IMR-90 (cell line): ENCODE measurements at regions not wholly inside any gene's neighbourhood (a gene's known extent, or its start where the extent isn't known, plus 50 kb on each side); places are given as distances from the start of the nearest gene placed in this dataset.

ENCODE experiments used
- ATAC-seq: fragments of 200-7000 bp; cut with Tn5 transposase; 2 replicates; pipeline ENCODE4 v1.9.1; 2020; ENCODE audit warnings: low read depth, mild to moderate bottlenecking, moderate library complexity
- BruUV-seq: library from RNA; stranded (reverse); fragments of 400-500 nt; replicated peaks from 2 replicates; lab custom pipeline; 2021; lab: Mats Ljungman, UMichigan
- CTCF ChIA-PET: fragments of 300-600 bp; formaldehyde crosslinking; extraction: SDS; loops from one replicate; lab custom pipeline; 2021; ENCODE audit warnings: antibody characterized with exemption; lab: Yijun Ruan, JAX
- POLR2A ChIA-PET: fragments of 300-600 bp; sonication (Branson Sonifier 250); formaldehyde crosslinking; loops from one replicate; lab custom pipeline; 2022; ENCODE audit warnings: antibody characterized with exemption; ENCODE audit not compliant: unreplicated experiment; lab: Charles Lee
- DNase-seq: peaks from one replicate; pipeline ENCODE4 v3.0.0; 2013
- H2AFZ ChIP-seq: replicated peaks from 2 replicates; pipeline ENCODE3; 2013; ENCODE audit warnings: low read length, mild to moderate bottlenecking; ENCODE audit not compliant: poor library complexity
- H2AK5ac ChIP-seq: 2 replicates; pipeline ENCODE4 v1.6.1; 2013; ENCODE audit warnings: low read depth, low read length, inconsistent platforms
- H2AK9ac ChIP-seq: replicated peaks from 2 replicates; pipeline ENCODE3; 2013; ENCODE audit warnings: mild to moderate bottlenecking, low read depth, low read length, moderate library complexity; ENCODE audit not compliant: poor library complexity
- H2BK120ac ChIP-seq: 2 replicates; pipeline ENCODE4 v1.6.1; 2013; ENCODE audit warnings: low read depth, low read length, inconsistent platforms
- H2BK15ac ChIP-seq: 3 replicates; pipeline ENCODE4 v1.6.1; 2013; ENCODE audit warnings: low read depth, low read length, inconsistent platforms
- H2BK20ac ChIP-seq: 2 replicates; pipeline ENCODE4 v1.6.1; 2013; ENCODE audit warnings: low read depth, mild to moderate bottlenecking, inconsistent platforms, low read length, moderate library complexity
- H2BK5ac ChIP-seq: 2 replicates; pipeline ENCODE4 v1.6.1; 2013; ENCODE audit warnings: mild to moderate bottlenecking, low read depth, low read length, inconsistent platforms; ENCODE audit not compliant: poor library complexity, severe bottlenecking
- H3K14ac ChIP-seq: replicated peaks from 2 replicates; pipeline ENCODE4 v1.6.1; 2013; ENCODE audit warnings: low read depth, low read length, inconsistent platforms
- H3K18ac ChIP-seq: 2 replicates; pipeline ENCODE4 v1.6.1; 2013; ENCODE audit warnings: low read depth, low read length, control low read depth
- H3K23ac ChIP-seq: 2 replicates; pipeline ENCODE4 v1.6.1; 2013; ENCODE audit warnings: low read depth, low read length, inconsistent platforms
- H3K27ac ChIP-seq: 2 replicates; pipeline ENCODE4 v1.5.1; 2013; ENCODE audit warnings: mild to moderate bottlenecking, control low read depth, low read length; ENCODE audit not compliant: insufficient read depth
- H3K27me3 ChIP-seq: 2 replicates; pipeline ENCODE4 v1.6.1; 2013; ENCODE audit warnings: low read length; ENCODE audit not compliant: control insufficient read depth, insufficient read depth
- H3K36me3 ChIP-seq: 2 replicates; pipeline ENCODE4 v1.6.1; 2013; ENCODE audit warnings: low read length, mixed read lengths; ENCODE audit not compliant: control insufficient read depth, insufficient read depth
- H3K4ac ChIP-seq: 2 replicates; pipeline ENCODE4 v1.6.1; 2013; ENCODE audit warnings: low read depth, low read length, inconsistent platforms
- H3K4me1 ChIP-seq: 2 replicates; pipeline ENCODE4 v1.6.1; 2013; ENCODE audit warnings: low read length, mixed read lengths; ENCODE audit not compliant: control insufficient read depth, insufficient read depth
- H3K4me2 ChIP-seq: 2 replicates; pipeline ENCODE4 v1.6.1; 2013; ENCODE audit warnings: low read depth, mild to moderate bottlenecking, control low read depth, low read length, moderate library complexity
- H3K4me3 ChIP-seq: 2 replicates; pipeline ENCODE4 v1.5.1; 2013; ENCODE audit warnings: low read depth, mild to moderate bottlenecking, control low read depth, low read length, moderate library complexity; ENCODE audit not compliant: insufficient read depth
- H3K56ac ChIP-seq: 2 replicates; pipeline ENCODE4 v1.6.1; 2013; ENCODE audit warnings: low read length, inconsistent platforms; ENCODE audit not compliant: insufficient read depth; ENCODE audit errors: extremely low read depth
- H3K79me1 ChIP-seq, 2 experiments: 2 replicates each; pipeline ENCODE4 v1.6.1; 2013; ENCODE audit warnings: low read length in 2 of 2, inconsistent platforms in 1 of 2, low read depth in 1 of 2
- H3K9ac ChIP-seq: 2 replicates; pipeline ENCODE4 v1.6.1; 2013; ENCODE audit warnings: low read depth, low read length, control low read depth
- H3K9me1 ChIP-seq: 2 replicates; pipeline ENCODE4 v1.6.1; 2013; ENCODE audit warnings: low read length, inconsistent platforms; ENCODE audit not compliant: insufficient read depth
- H3K9me3 ChIP-seq: 2 replicates; pipeline ENCODE4 v1.6.1; 2013; ENCODE audit warnings: low read length; ENCODE audit not compliant: control insufficient read depth, insufficient read depth
- H4K20me1 ChIP-seq: 2 replicates; pipeline ENCODE4 v1.6.1; 2013; ENCODE audit warnings: low read length, inconsistent platforms; ENCODE audit not compliant: insufficient read depth
- H4K5ac ChIP-seq: 2 replicates; pipeline ENCODE4 v1.6.1; 2013; ENCODE audit warnings: mild to moderate bottlenecking, low read depth, low read length, control low read depth
- H4K8ac ChIP-seq, 2 experiments: 2 replicates each; pipeline ENCODE4 v1.6.1; 2013; ENCODE audit warnings: low read depth in 2 of 2, low read length in 2 of 2, control low read depth in 1 of 2, inconsistent platforms in 1 of 2
- H4K91ac ChIP-seq: 2 replicates; pipeline ENCODE4 v1.6.1; 2013; ENCODE audit warnings: low read depth, low read length, inconsistent platforms; ENCODE audit not compliant: insufficient read depth
- BHLHE40 ChIP-seq: fragments of 150-350 bp; IDR thresholded peaks from 2 replicates; pipeline ENCODE4 v1.6.1; 2016; ENCODE audit warnings: mild to moderate bottlenecking, low read depth, low read length
- CEBPB ChIP-seq: IDR thresholded peaks from 2 replicates; pipeline ENCODE4 v1.6.1; 2012; ENCODE audit warnings: low read depth, low read length, improper control_type of control experiment
- CTCF ChIP-seq: conservative IDR thresholded peaks from 2 replicates; pipeline ENCODE4 v1.5.1; 2012; ENCODE audit warnings: mild to moderate bottlenecking, low read depth, low read length, improper control_type of control experiment
- ELK1 ChIP-seq: fragments of 150-350 bp; IDR thresholded peaks from 2 replicates; pipeline ENCODE4 v1.6.1; 2016; ENCODE audit warnings: low read depth, mild to moderate bottlenecking, low read length, moderate library complexity, borderline replicate concordance
- FOS ChIP-seq: fragments of 150-350 bp; IDR thresholded peaks from 2 replicates; pipeline ENCODE4 v1.6.1; 2016; ENCODE audit warnings: low read depth, low read length
- MAFK ChIP-seq: IDR thresholded peaks from 2 replicates; pipeline ENCODE4 v1.6.1; 2012; ENCODE audit warnings: low read depth, low read length, improper control_type of control experiment
- MXI1 ChIP-seq: IDR thresholded peaks from 2 replicates; pipeline ENCODE4 v1.6.1; 2012; ENCODE audit warnings: low read depth, mild to moderate bottlenecking, low read length, moderate library complexity, borderline replicate concordance
- NFE2L2 ChIP-seq: fragments of 150-350 bp; IDR thresholded peaks from 2 replicates; pipeline ENCODE4 v1.6.1; 2016; ENCODE audit warnings: low read depth, mild to moderate bottlenecking, low read length
- POLR2A ChIP-seq: IDR thresholded peaks from 2 replicates; pipeline ENCODE4 v1.6.1; 2012; ENCODE audit warnings: mild to moderate bottlenecking, low read depth, low read length
- RCOR1 ChIP-seq: IDR thresholded peaks from 2 replicates; pipeline ENCODE4 v1.6.1; 2012; ENCODE audit warnings: mild to moderate bottlenecking, low read length, improper control_type of control experiment; ENCODE audit not compliant: insufficient replicate concordance
- RFX5 ChIP-seq: IDR thresholded peaks from 2 replicates; pipeline ENCODE4 v1.8.0; 2012; ENCODE audit warnings: low read depth, mild to moderate bottlenecking, low read length, moderate library complexity
- SMC3 ChIP-seq: fragments of 150-350 bp; IDR thresholded peaks from 2 replicates; pipeline ENCODE4 v1.6.1; 2016; ENCODE audit warnings: low read depth, mild to moderate bottlenecking, antibody characterized with exemption, low read length, moderate library complexity
- USF2 ChIP-seq: fragments of 150-350 bp; IDR thresholded peaks from 2 replicates; pipeline ENCODE4 v1.6.1; 2017; ENCODE audit warnings: mild to moderate bottlenecking, antibody characterized with exemption, low read length, low read depth
- WGBS, 2 experiments: methylation state at CpG; one replicate each; pipeline versions ENCODE4 v1.1.5 to v1.1.7; 2013; ENCODE audit warnings: missing lambda C conversion rate in 2 of 2; ENCODE audit not compliant: insufficient read length in 1 of 2; ENCODE audit errors: extremely low coverage in 2 of 2; 5-methylcytosine and 5-hydroxymethylcytosine counted together
- dilution Hi-C: fragments of 300-500 bp; cut with HindIII; formaldehyde crosslinking; loops from one replicate; pipeline ENCODE4 v1.14.3; 2018; ENCODE audit warnings: low sequenced_read_pairs; ENCODE audit not compliant: unreplicated experiment
- in situ Hi-C: fragments of 300-500 bp; cut with MboI; formaldehyde crosslinking; loops from 3 replicates; pipeline ENCODE4 v1.14.3; 2019; ENCODE audit warnings: low sequenced_read_pairs, inconsistent platforms, mixed read lengths
- intact Hi-C: fragments of 100-400 bp; cut with micrococcal nuclease; formaldehyde crosslinking; loops from 2 replicates; pipeline ENCODE4 v1.10.0; 2022

GRCh38 chr1:190029441-190029840 is 448.2 kb downstream of the BRINP3 start:
- in situ Hi-C loops, result no loop called here
- no peak overlapping the region for H3K18ac ChIP-seq
- DNase-seq (peak; percentile 22), ATAC-seq (no peak)
- H3K27me3 ChIP-seq, result no peaks in the 10 kb centered on the region
- H3K4ac ChIP-seq, result no peak overlapping the region
- no peak overlapping the region for H3K14ac ChIP-seq
- TF ChIP-seq ELK1 (no peak), CEBPB (no peak), MXI1 (no peak), CTCF (no peak), MAFK (no peak), FOS (no peak), POLR2A (no peak), USF2 (no peak), RCOR1 (no peak), RFX5 (no peak), SMC3 (no peak), BHLHE40 (no peak), NFE2L2 (no peak)
- H2BK20ac ChIP-seq, result no peak overlapping the region
- H4K91ac ChIP-seq, result no peak overlapping the region
- no peak overlapping the region for H3K27ac ChIP-seq
- ChIA-PET CTCF (no interaction called here), POLR2A (no interaction called here)
- no peak overlapping the region for H3K4me2 ChIP-seq
- no peak overlapping the region for H3K56ac ChIP-seq
- H2BK120ac ChIP-seq, result no peak overlapping the region
- no TSS peak for BruUV-seq
- no peaks in the 10 kb centered on the region for H4K20me1 ChIP-seq
- H2BK5ac ChIP-seq, result no peak overlapping the region
- no peak overlapping the region for H4K5ac ChIP-seq
- dilution Hi-C loops, result no loop called here
- H2AK5ac ChIP-seq, result no peak overlapping the region
- no peaks in the 10 kb centered on the region for H3K9me3 ChIP-seq
- H3K4me1 ChIP-seq, result no peaks in the 10 kb centered on the region
- no peak overlapping the region for H3K9ac ChIP-seq
- no peaks in the 10 kb centered on the region for H3K36me3 ChIP-seq
- H2BK15ac ChIP-seq, result no peak overlapping the region
- H2AK9ac ChIP-seq, result no peak overlapping the region
- no peak overlapping the region for H3K23ac ChIP-seq
- intact Hi-C loops, result no loop called here
- H3K9me1 ChIP-seq, result no peaks in the 10 kb centered on the region
- H3K4me3 ChIP-seq, result no peak overlapping the region
- WGBS, 2 experiments, result no CpG with 5 or more reads among the region's 1 CpG
- no peak overlapping the region for H2AFZ ChIP-seq
- H3K79me1 ChIP-seq, result no peaks in the 10 kb centered on the region
- H4K8ac ChIP-seq, result no peak overlapping the region
